GM12801 (cell line): ENCODE measurements at regions not wholly inside any gene's neighbourhood (a gene's known extent, or its start where the extent isn't known, plus 50 kb on each side); places are given as distances from the start of the nearest gene placed in this dataset.

ENCODE experiments used
- CTCF ChIP-seq: IDR thresholded peaks from one replicate; pipeline ENCODE4 v1.5.1; 2011; ENCODE audit warnings: control low read depth; ENCODE audit not compliant: insufficient read length; ENCODE audit errors: extremely low read depth

- TF ChIP-seq CTCF = no peak
Observed at GRCh38 chr12:97899529-97899928, 436.9 kb downstream of the RMST start.

- no peak for TF ChIP-seq CTCF
Observed at GRCh38 chr12:97899956-97900355, 437.4 kb downstream of the RMST start.

GRCh38 chr12:97903356-97903755 is 440.8 kb downstream of the RMST start:
- TF ChIP-seq CTCF = no peak

- no peak for TF ChIP-seq CTCF
Observed at GRCh38 chr12:97907504-97907903, 444.9 kb downstream of the RMST start.

GRCh38 chr12:97910559-97910958 is 448.0 kb downstream of the RMST start:
- TF ChIP-seq CTCF = no peak

- TF ChIP-seq CTCF = no peak
Observed at GRCh38 chr12:97912943-97913342, 450.3 kb downstream of the RMST start.

GRCh38 chr12:97921979-97922722 is 459.5 kb downstream of the RMST start:
- TF ChIP-seq CTCF = no peak
